GM21825 (cell line): ENCODE measurements at regions not wholly inside any gene's neighbourhood (a gene's known extent, or its start where the extent isn't known, plus 50 kb on each side); places are given as distances from the start of the nearest gene placed in this dataset.

Experiments used
- ATAC-seq: cut with Tn5 transposase; IDR thresholded peaks from one replicate; pipeline ENCODE4 v1.9.1; 2021; ENCODE audit warnings: mild to moderate bottlenecking, moderate library complexity; ENCODE audit not compliant: unreplicated experiment

- no peak for ATAC-seq
Measured at GRCh38 chr6:141593311-141593710, 539.4 kb upstream of the GJE1 start.

GRCh38 chr6:141587482-141588266, 545.1 kb upstream of the GJE1 start:
- no peak for ATAC-seq

GRCh38 chr6:141580988-141581552, 551.7 kb upstream of the GJE1 start:
- ATAC-seq = no peak

DNA sequence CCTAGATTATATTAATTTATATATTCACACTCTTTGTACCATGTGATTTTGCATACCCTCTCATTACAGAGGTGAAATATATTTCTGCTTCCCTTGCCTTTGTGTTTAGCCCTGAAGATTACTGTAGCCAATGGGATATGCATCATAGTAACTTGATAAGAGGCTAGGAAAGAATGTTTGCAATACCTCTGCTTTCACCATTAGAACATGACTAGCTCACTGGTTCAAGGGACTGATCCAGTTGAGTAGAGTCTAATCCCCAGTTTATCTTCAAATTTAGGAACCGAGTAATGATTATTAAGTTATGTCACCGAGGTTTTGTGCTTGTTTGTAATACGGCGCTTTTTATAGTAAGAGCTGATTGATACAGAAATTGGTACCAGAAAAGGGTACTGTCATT, 552.6 kb upstream of the GJE1 start:
- no peak for ATAC-seq

DNA sequence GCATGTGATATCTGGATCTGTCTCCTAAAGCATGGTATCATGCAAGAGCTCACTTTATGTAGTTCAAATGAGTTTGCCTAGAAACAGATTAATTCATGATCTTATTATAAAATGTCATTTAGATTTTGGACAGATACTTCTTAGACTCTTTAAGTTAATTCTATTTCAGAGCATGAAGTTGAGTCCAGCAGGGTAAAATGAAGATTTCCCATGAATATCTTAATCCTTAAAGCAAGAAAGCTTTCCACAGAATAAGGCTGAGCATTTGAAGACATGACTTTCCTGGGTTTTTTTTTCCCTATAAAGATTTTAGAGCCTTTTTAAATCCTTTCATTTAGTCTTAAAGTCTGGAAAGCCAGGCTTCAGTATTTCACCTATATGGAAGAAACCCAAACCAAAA, 556.0 kb upstream of the GJE1 start:
- no peak for ATAC-seq

DNA sequence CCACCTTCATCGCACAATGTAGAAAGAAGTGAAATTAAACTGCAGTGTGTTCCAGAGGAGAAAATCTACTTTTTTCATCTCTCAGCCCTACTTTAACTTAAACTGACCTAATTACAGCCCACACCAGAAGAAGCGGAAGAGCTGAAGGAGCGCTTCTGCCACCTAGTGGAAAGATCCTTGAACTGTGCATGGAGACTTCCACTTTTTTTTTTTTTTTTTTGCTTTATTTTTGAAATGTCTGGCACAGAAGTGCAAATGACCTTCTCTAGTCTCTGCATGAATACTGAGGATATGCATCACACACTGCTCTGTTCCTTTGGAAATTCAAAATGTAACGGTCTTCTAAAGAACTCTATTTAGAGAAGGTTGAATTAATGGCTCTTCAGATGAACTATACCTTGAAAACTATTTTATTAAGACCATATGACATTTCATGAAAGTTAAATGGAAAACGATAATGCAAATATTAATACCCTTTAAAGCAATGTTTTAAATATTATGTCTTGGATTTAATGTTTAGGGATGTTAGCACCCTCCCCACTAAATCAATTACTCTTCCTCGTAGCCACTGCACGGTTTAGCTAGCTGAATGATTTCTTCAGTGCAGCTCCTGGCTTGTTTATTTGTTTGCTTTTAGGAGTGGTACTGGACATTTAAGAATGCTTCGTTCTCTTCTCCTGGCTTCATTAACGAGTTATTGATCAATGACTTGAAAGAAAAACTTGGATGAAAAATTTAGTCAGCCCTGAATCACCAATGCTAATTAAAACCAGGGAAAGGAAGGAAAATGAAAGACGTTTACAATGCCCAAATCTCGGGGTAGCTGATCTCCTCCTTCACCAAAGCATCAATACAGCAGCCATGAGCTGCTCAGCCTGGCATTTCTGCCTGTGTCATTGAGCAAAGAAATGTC, 569.6 kb upstream of the GJE1 start:
- peak; percentile 92 for ATAC-seq

DNA sequence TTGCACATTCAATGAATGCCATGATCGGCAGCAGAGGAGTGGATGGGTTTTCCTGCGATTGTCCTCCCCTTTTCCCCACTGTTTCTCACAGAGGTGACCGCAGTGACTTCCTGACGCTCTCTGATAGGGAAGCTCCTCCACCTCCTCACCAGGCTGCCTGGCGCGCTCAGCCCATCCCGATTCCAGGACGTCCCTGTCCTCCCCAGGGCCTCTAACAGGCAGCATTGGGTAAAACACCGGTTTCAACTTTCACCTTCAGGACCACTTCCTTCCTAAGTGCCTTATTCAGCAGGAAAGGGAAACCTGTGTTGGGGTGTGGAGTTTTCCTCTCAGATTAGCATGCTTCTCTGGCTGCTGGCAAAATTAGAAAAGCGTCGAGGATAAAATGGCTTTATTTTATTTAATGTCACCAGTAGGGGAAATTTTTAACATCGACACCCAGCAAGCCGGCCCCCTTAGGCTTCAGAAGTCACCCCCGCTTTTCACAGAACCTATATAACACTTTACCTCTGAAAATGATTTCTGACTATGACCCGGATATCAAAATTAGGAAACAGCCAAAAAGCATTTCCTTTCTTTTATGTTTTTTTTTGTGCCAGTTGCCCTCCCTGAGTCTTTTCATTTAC, 570.4 kb upstream of the GJE1 start:
- ATAC-seq = peak; percentile 37

- no peak for ATAC-seq
Measured at GRCh38 chr6:141561154-141561553, 571.6 kb upstream of the GJE1 start.

DNA sequence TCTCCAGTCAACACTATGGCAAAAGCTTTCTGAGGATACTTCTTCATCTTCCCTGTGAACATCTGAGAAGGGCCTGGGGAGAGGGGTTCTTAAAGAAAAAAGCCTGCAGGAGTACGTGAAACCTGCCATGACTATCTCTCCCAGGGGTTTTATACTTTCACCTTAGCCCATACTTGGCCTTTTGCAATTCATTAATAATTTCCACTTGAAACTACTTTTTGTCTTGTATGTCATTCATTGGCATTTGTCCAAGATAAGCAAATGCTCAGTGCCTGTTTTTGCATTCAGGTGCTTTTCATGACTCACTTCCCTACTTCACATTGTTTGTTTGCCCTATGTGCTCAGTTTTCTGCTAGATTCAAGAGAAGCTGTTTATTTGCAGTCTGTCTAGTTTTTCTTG, 580.3 kb upstream of the GJE1 start:
- ATAC-seq = peak; percentile 86

DNA sequence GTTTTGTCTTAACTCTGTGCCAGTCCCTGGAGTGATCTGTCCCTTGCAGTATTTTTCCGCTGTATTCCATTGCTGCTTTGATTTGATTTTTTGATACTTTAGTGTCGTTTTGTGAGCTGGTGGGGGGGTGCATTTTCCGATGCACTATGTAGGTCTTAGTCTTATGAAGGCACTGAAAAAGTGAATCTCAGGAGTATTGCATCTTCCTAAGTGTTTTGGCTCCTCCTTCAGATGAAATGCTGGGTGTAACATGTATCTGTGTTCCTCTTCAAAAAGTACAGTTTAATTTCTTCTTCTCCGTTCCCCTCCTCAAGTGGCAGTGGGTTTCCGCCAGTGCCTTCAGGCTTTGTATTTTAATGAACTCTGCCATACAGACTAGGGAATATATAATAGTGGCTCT, 580.7 kb upstream of the GJE1 start:
- ATAC-seq = no peak

DNA sequence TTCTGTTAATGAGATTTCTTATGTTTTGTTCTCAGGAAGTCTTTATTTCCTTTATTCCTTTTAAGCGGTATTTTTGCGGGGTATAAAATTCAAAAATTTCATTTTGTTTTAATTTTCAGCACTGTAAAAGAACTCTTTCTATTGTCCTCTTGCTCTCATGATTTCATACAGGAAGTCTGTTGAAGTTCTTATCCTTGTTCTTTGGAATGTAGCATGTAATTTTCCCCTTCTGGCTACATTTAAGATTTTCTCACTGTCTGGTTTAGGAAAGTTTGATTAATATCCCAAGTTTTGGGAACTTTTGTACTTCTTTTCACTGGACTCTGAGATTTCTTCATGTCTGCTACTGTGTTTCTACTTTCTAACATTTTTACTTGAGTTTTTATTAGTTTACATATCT, 581.4 kb upstream of the GJE1 start:
- ATAC-seq = no peak

DNA sequence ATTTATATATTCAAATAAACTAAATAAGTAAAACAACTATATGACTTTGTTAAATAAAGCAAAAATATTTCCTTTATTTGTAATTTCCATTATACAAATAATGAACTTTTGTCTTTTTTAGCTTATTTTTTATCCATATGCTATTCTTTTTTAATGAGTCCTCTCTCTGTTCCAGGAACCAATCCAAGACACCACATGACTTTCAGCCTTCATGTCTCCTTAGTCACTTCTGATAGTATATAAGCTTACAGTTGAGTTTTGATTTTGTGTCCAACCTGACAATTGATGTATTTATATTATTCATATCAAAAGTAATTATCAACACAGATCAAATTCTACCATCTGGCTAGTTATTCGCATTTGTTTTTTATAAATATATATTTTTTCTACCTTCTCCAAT, 582.3 kb upstream of the GJE1 start:
- no peak for ATAC-seq

DNA sequence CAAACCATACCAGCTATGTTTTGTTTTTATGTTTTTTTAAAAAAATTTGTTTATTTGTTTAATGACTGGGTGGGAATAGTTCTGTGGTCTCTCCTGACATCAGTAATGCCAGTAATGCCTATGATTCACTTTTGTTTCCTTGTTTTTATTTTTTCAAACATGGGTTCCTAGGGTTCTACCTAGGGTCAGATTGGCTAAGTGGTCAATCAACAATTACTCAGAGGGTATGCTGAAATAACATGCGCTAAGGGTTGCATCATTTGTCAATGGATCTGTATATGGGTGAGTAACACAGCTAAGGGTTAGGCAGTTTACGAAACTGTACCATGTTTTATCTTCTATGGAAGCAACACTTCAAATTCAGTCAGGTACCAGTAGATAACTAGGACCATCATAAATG, 583.8 kb upstream of the GJE1 start:
- ATAC-seq = no peak

GRCh38 chr6:141541581-141542324, 591.0 kb upstream of the GJE1 start:
- ATAC-seq = no peak

DNA sequence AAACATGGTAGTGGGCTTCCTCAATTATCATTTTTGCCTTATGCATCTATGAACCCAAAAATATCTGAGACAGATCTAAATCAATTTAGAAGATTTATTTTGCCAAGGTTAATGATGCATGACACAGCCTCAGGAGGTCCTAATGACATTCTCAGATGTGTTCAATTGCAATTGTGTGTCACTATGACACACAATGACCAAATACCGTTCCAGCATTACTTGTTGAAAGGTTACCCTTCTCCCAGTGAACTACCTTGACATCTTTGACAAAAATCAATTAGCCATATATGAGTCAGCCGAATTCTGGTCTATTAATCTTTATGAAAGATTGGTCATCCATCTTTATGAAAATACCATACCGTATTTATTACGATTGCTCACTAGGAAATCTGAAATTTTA, 592.5 kb upstream of the GJE1 start:
- no peak for ATAC-seq

DNA sequence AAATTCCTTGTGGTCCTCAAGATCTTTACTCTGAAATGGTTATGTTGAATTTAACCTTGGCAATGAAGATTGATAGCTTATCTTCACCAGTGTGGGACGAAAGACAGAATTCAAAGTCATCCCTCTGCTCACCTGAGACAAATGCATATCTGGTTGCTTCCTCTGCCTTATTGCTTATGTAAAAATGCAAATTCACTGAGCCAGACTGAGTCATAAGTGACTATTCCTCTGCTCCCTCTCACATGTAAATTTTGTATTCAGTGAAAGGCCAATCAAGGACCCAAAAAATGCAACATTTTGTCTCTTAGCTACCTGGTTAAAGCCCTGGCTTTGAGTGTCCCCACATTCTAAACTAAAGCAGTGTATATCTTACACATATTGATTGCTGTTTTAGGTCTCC, 593.1 kb upstream of the GJE1 start:
- no peak for ATAC-seq

DNA sequence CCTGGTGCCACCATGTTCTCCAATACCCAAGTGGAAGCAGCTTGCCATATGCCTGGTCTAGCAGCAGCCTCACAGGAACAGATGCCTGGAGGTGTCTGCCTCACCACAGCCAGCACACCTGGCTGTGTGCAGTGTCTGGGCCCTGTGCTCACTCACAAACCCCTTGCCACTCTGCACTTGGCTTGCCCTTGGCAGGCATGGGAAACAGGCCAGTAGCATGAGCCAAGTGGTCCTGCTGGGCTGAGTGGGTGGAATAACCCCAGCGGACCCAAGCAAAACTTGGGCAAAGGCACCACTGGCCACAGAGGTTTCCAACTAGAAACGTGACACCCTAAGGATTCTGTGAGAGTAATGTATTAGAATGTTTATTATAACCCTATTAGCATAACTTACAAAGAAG, 600.5 kb upstream of the GJE1 start:
- ATAC-seq = no peak

- ATAC-seq = no peak
Measured at GRCh38 chr6:141531040-141531439, 601.7 kb upstream of the GJE1 start.

DNA sequence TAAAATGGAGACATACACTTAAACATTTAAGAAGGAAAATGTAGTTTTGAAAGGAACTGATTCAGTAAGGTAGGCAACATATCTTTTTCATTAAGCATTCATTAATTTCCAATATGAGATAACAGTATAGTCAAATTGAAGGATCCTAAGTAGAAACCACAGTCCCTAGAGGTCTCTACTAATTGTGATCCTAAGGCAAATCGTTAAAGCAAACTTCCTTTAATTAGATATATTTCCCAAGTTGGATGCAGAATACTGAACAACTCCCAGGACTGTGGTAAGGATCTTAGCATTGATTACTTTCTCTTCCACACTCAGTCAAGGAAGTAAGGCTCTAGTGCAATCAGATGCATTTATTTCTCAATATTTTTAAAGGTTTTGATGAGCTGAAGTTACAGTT, 604.1 kb upstream of the GJE1 start:
- ATAC-seq = no peak

DNA sequence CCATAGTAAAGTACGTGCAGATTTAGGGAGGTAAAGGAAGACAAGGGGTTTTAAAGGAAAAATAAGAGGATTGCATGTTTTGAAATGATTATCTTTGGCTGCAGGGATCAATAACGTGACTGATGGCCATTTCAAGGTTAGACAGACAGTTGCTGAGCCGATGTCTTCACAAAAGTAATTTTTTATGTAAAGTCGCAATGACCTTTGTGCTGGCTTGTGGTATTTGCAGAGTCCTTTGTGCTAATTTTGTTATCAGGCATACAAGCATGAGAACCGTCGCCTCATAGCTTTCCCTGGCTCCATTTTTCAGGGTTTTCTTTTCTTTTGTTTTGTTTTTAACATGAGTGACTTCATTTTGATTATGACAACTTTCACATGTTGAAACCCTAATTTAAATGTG, 605.7 kb upstream of the GJE1 start:
- ATAC-seq = no peak

DNA sequence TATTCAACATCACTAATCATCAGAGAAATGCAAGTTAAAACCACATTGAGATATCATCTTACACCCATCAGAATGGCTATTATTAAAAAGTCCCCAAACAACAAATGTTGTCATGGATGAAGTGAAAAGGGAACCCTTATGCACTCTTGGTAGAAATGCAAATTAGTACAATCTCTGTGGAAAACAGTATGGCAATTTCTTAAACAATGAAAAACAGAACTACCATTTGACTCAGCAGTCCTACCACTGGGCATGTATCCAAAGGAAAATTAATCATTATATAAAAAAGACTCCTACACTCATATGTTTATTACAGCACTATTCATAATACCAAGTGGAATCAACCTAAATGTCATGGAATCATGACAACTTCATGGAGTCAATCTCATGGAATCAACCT, 611.3 kb upstream of the GJE1 start:
- no peak for ATAC-seq
